ENCODE measurements at regions not wholly inside any gene's neighbourhood (a gene's known extent, or its start where the extent isn't known, plus 50 kb on each side); places are given as distances from the start of the nearest gene placed in this dataset.

DNA sequence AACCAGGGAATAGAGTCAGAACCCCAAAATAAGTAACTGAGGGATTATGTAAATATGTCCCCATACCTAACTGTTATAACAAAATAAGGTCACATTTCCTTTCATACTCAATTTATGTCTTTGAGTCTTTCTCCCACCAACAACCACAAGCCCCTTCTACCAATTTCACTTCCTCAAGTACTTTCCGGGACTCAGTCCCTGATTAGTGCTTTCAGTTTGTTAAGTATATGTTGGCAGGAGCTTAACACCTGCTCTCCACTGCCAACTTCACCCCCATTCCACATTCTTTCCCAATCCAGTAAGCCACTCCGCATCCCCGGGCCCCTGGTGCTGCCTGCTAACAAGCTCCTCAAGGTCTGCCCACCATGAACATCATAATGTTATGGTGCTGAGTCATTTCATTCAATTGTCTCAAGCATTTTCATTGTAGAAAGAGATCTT lies 71.3 kb upstream of the SPRY1 start:
- TF ChIP-seq POLR2AphosphoS5 (IDR thresholded peaks at IDR 0.05; ENCODE audit: low read depth, low read length): no peak
- TF ChIP-seq POLR2A (IDR thresholded peaks at IDR 0.05; ENCODE audit: low read depth, low read length): no peak
